ENCODE measurements at regions not wholly inside any gene's neighbourhood (a gene's known extent, or its start where the extent isn't known, plus 50 kb on each side); places are given as distances from the start of the nearest gene placed in this dataset.

DNA sequence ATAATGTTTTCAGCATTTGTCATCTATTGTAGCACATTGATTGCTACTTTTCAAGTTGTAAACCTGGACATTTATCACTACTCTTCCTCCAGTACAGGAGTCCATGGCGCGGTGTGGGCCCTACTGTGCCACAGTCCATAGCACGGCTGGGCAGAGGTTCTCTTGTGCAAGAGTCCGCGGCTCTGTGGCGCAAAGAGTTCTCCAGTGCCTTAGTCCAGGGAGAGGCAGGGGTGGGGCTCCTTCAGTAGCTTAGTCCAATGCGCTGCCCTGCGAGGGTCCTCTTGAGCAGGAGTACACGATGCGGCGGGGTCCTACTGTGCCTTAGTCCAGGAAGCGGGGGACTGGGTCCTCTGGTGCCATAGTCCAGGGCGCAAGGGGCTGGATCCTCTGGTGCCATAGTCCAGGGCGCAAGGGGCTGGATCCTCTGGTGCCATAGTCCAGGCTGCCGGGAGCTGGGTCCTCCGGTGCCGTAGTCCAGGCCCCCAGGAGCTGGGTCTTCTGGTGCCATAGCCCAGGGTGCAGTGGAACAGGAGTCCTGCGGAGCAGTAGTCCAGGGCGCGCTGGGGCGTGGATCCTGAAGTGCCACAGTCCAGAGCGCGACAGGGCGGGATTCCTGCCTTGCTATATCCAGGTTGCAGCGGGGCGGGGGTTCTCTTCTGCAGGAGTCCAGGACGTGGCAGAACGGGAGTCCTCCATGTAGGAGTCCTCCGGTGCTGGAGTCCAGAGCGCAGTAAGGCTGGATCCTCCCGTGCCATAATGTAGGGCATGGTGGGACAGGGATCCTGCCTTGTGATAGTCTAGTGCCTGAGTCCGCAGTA, 129.3 kb downstream of the CCDC74A start:
- Histone ChIP-seq H3K9me3 (no peaks in the 10 kb centered on the region), H3K27ac (no peak overlapping the region), H3K4me3 (no peak overlapping the region), H3K4me1 (no peaks in the 10 kb centered on the region), H3K4me2 (no peak overlapping the region)
- CTCF ChIA-PET = no interaction called here
- DNase-seq (ENCODE audit: low read depth in 1 of 2, low spot score in 1 of 2) = no peak
- POLR2A ChIA-PET = no interaction called here
- TF ChIP-seq, protein P1, sequence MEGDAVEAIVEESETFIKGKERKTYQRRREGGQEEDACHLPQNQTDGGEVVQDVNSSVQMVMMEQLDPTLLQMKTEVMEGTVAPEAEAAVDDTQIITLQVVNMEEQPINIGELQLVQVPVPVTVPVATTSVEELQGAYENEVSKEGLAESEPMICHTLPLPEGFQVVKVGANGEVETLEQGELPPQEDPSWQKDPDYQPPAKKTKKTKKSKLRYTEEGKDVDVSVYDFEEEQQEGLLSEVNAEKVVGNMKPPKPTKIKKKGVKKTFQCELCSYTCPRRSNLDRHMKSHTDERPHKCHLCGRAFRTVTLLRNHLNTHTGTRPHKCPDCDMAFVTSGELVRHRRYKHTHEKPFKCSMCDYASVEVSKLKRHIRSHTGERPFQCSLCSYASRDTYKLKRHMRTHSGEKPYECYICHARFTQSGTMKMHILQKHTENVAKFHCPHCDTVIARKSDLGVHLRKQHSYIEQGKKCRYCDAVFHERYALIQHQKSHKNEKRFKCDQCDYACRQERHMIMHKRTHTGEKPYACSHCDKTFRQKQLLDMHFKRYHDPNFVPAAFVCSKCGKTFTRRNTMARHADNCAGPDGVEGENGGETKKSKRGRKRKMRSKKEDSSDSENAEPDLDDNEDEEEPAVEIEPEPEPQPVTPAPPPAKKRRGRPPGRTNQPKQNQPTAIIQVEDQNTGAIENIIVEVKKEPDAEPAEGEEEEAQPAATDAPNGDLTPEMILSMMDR (IDR thresholded peaks at IDR 0.05) = no peak
- TF ChIP-seq ZFP36 (IDR thresholded peaks at IDR 0.05; ENCODE audit: borderline replicate concordance, partially characterized antibody) (no peak), TFCP2L1 (CRISPR knock-in tag; IDR thresholded peaks at IDR 0.05) (no peak), TP53 (CRISPR knock-in tag; IDR thresholded peaks at IDR 0.05) (no peak), JUNB (IDR thresholded peaks at IDR 0.05) (no peak), KDM5A (IDR thresholded peaks at IDR 0.05) (no peak), BCL3 (IDR thresholded peaks at IDR 0.05) (no peak), RCOR1 (IDR thresholded peaks at IDR 0.05; ENCODE audit: low read depth, low read length) (no peak), HOXB13 (CRISPR knock-in tag; IDR thresholded peaks at IDR 0.05; ENCODE audit: low read depth) (no peak), JUN (IDR thresholded peaks at IDR 0.05) (no peak), HOXB5 (CRISPR knock-in tag; IDR thresholded peaks at IDR 0.05) (no peak), FOSL2 (IDR thresholded peaks at IDR 0.05) (no peak), FOSL2 (CRISPR knock-in tag; IDR thresholded peaks at IDR 0.05) (no peak), GATA3 (IDR thresholded peaks at IDR 0.05; ENCODE audit: borderline replicate concordance) (no peak), CBX2 (IDR thresholded peaks at IDR 0.05; ENCODE audit: borderline replicate concordance, low read depth) (no peak), HOXA7 (CRISPR knock-in tag; IDR thresholded peaks at IDR 0.05) (no peak), RAD21 (conservative IDR thresholded peaks at IDR 0.05 in 1 of 2, IDR thresholded peaks at IDR 0.05 in 1 of 2) (no peak), ZC3H11A (IDR thresholded peaks at IDR 0.05) (no peak), ESRRA (IDR thresholded peaks at IDR 0.05; ENCODE audit: borderline replicate concordance, low read length) (no peak)
- TF ChIP-seq, protein P2, sequence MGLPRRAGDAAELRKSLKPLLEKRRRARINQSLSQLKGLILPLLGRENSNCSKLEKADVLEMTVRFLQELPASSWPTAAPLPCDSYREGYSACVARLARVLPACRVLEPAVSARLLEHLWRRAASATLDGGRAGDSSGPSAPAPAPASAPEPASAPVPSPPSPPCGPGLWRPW (IDR thresholded peaks at IDR 0.05) = no peak
- WGBS (ENCODE audit: missing lambda C conversion rate) = 76% methylated on average over 21 of the region's 32 CpGs
- FAIRE-seq = no peak
- ATAC-seq = no peak

DNA sequence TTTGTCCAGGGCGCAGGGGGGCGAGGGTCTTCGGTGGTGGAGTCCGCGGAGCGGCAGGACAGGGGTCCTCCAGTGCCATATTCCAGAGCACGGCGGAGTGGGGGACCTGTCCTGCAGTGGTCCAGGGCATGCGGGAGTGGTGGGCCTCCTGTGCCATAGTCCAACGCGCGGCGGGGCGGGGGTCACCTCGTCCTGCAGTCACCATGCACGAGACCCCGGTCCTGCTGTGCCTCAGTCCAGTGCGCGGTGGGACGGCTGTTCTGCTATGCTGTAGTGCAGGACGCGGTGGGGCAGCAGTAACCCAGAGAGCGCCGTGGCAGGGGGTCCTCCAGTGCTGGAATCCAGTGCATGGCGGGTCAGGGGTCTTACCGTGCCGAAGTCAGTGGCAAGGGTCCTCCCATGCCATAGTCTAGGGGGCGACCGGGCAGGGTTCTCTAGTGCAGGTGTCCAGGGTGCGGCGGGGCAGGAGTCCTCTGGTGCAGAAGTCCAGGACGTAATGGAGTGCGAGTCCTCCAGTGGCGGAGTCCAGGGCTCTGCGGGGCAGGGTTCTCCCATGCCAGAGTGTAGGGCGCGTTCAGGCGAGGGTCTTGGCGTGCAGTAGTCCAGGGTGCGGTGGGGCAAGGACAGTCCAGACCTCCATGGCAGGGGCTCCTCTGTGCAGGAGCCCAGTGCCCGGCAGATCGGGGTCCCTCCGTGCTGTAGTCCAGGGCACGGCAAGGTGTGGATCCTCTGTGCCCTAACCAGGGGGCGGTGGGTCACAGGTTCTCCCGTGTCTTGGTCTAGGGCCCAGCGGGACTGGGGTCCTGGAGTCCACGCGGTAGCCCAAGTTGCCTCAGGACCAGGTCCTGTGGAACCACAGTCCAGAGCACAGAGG, 130.4 kb downstream of the CCDC74A start:
- ATAC-seq = no peak
- no peak for DNase-seq (ENCODE audit: low read depth in 1 of 2, low spot score in 1 of 2)
- no peaks in the 10 kb centered on the region for H3K9me3 ChIP-seq
- WGBS (ENCODE audit: missing lambda C conversion rate) = 53% methylated on average over 28 of the region's 49 CpGs
- TF ChIP-seq JUNB (IDR thresholded peaks at IDR 0.05) (no peak), HMGXB4 (CRISPR knock-in tag; IDR thresholded peaks at IDR 0.05; ENCODE audit: borderline replicate concordance) (no peak), ZC3H11A (IDR thresholded peaks at IDR 0.05) (no peak), MAZ (IDR thresholded peaks at IDR 0.05; ENCODE audit: borderline replicate concordance, low read depth, low read length) (no peak), EP300 (IDR thresholded peaks at IDR 0.05) (no peak), ESRRA (IDR thresholded peaks at IDR 0.05; ENCODE audit: borderline replicate concordance, low read length) (no peak), RAD21 (conservative IDR thresholded peaks at IDR 0.05 in 1 of 2, IDR thresholded peaks at IDR 0.05 in 1 of 2) (no peak), HOXB13 (CRISPR knock-in tag; IDR thresholded peaks at IDR 0.05; ENCODE audit: low read depth) (no peak), FOSL2 (IDR thresholded peaks at IDR 0.05) (no peak), FOSL2 (CRISPR knock-in tag; IDR thresholded peaks at IDR 0.05) (no peak), MYC (IDR thresholded peaks at IDR 0.05; ENCODE audit: borderline replicate concordance, low read length) (no peak), BHLHE40 (IDR thresholded peaks at IDR 0.05; ENCODE audit: low read depth, low read length) (no peak)
- TF ChIP-seq, protein P1 (IDR thresholded peaks at IDR 0.05) = no peak
- no peaks in the 10 kb centered on the region for H3K4me1 ChIP-seq
- POLR2A ChIA-PET = no interaction called here
- CTCF ChIA-PET = no interaction called here
- no peak for FAIRE-seq
- H3K4me3 ChIP-seq = no peak overlapping the region
- H3K27ac ChIP-seq = no peak overlapping the region
- H3K4me2 ChIP-seq = no peak overlapping the region

All from A549 (cell line).